Mesenteric fat pad (tissue), 1 donor: ENCODE measurements at regions not wholly inside any gene's neighbourhood (a gene's known extent, or its start where the extent isn't known, plus 50 kb on each side); places are given as distances from the start of the nearest gene placed in this dataset.

Source experiments
- DNase-seq: peaks from one replicate; pipeline ENCODE4 v3.0.0-alpha.2; 2020; ENCODE audit warnings: low spot score
- donor health status: DM: yes; HTN: yes; CAD: no.

GRCh38 chr3:13195374-13195773 lies 122.1 kb upstream of the IQSEC1 start:
- no peak for DNase-seq

- no peak for DNase-seq
Measured at GRCh38 chr3:13194285-13195209, 121.3 kb upstream of the IQSEC1 start.

GRCh38 chr3:13193320-13194284 lies 120.4 kb upstream of the IQSEC1 start:
- no peak for DNase-seq

- no peak for DNase-seq
Measured at GRCh38 chr3:13192471-13193213, 119.4 kb upstream of the IQSEC1 start.

GRCh38 chr3:13191016-13191415 lies 117.8 kb upstream of the IQSEC1 start:
- no peak for DNase-seq

- no peak for DNase-seq
Measured at GRCh38 chr3:13190378-13190765, 117.1 kb upstream of the IQSEC1 start.

- no peak for DNase-seq
Measured at GRCh38 chr3:13189639-13190377, 116.6 kb upstream of the IQSEC1 start.

- DNase-seq: no peak
Measured at GRCh38 chr3:13188975-13189374, 115.7 kb upstream of the IQSEC1 start.

- DNase-seq: no peak
Measured at GRCh38 chr3:13188181-13188779, 115.1 kb upstream of the IQSEC1 start.

GRCh38 chr3:13187593-13187992 lies 114.4 kb upstream of the IQSEC1 start:
- no peak for DNase-seq

GRCh38 chr3:13186435-13186815 lies 113.2 kb upstream of the IQSEC1 start:
- no peak for DNase-seq

- no peak for DNase-seq
Measured at GRCh38 chr3:13185737-13186434, 112.7 kb upstream of the IQSEC1 start.

- DNase-seq: peak; percentile 59
Measured at GRCh38 chr3:13179582-13180210, 106.5 kb upstream of the IQSEC1 start.

- no peak for DNase-seq
Measured at GRCh38 chr3:13179181-13179580, 106.0 kb upstream of the IQSEC1 start.

- no peak for DNase-seq
Measured at GRCh38 chr3:13178107-13178506, 104.9 kb upstream of the IQSEC1 start.

- peak; percentile 81 for DNase-seq
Measured at GRCh38 chr3:13177641-13178040, 104.4 kb upstream of the IQSEC1 start.

GRCh38 chr3:13177236-13177635 lies 104.0 kb upstream of the IQSEC1 start:
- peak; percentile 51 for DNase-seq

GRCh38 chr3:13176445-13176844 lies 103.2 kb upstream of the IQSEC1 start:
- peak; percentile 71 for DNase-seq

- DNase-seq: peak; percentile 53
Measured at GRCh38 chr3:13174803-13175135, 101.5 kb upstream of the IQSEC1 start.
